Peyer's patch (tissue), 4 donors: ENCODE measurements at regions not wholly inside any gene's neighbourhood (a gene's known extent, or its start where the extent isn't known, plus 50 kb on each side); places are given as distances from the start of the nearest gene placed in this dataset.

Experiments used
- POLR2A ChIP-seq, 2 donors: fragments of 450-650 bp; IDR thresholded peaks; one replicate each; pipeline ENCODE4 v1.5.1; 2017; ENCODE audit warnings: antibody characterized with exemption in 2 of 2, mild to moderate bottlenecking in 2 of 2, moderate library complexity in 2 of 2
- TF ChIP-seq, protein P1 (sequence below), 6 experiments: fragments of 450-650 bp in 4 of 6; fragments of 200-600 bp in 2 of 6; sonication (generic) in 1 of 6; IDR thresholded peaks; one replicate each; pipeline ENCODE4 v1.5.1; 2017 to 2019; ENCODE audit warnings: antibody characterized with exemption in 6 of 6, mild to moderate bottlenecking in 3 of 6, moderate library complexity in 1 of 6

DNA sequence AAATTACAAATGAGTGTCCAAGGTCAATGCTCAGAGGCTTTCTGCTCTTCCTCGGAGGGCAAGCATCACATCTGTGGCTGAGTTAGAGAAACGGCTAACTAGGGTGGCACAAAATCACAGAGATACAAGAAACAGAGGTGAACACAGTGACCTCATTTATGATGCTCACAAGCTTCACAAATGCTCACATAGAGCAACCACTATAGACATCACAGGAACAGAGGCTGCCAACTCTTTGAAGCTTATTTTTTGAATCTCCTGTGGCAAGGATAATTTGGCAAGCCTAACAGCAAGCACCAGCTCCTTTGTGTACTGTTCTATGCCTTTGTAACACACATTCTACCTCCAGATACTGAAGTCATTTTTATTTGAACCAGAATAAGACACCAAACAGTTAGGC lies 416.5 kb upstream of the DDI1 start:
- TF ChIP-seq, protein P1, sequence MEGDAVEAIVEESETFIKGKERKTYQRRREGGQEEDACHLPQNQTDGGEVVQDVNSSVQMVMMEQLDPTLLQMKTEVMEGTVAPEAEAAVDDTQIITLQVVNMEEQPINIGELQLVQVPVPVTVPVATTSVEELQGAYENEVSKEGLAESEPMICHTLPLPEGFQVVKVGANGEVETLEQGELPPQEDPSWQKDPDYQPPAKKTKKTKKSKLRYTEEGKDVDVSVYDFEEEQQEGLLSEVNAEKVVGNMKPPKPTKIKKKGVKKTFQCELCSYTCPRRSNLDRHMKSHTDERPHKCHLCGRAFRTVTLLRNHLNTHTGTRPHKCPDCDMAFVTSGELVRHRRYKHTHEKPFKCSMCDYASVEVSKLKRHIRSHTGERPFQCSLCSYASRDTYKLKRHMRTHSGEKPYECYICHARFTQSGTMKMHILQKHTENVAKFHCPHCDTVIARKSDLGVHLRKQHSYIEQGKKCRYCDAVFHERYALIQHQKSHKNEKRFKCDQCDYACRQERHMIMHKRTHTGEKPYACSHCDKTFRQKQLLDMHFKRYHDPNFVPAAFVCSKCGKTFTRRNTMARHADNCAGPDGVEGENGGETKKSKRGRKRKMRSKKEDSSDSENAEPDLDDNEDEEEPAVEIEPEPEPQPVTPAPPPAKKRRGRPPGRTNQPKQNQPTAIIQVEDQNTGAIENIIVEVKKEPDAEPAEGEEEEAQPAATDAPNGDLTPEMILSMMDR (IDR thresholded peaks at IDR 0.05) = no peak
- TF ChIP-seq POLR2A (IDR thresholded peaks at IDR 0.05) = no peak
